HG02981 (cell line): ENCODE measurements at regions not wholly inside any gene's neighbourhood (a gene's known extent, or its start where the extent isn't known, plus 50 kb on each side); places are given as distances from the start of the nearest gene placed in this dataset.
"Not testable (repeated sequence)": the region's sequence is repeated elsewhere in the genome, so short reads cannot be mapped to it uniquely, and the experiment has no call there.

Source experiments
- ATAC-seq: cut with Tn5 transposase; IDR thresholded peaks from one replicate; pipeline ENCODE4 v1.9.1; 2021; ENCODE audit warnings: mild to moderate bottlenecking, moderate library complexity; ENCODE audit not compliant: unreplicated experiment

GRCh38 chrX:139475432-139475831 lies 55.1 kb upstream of the F9 start:
- ATAC-seq = no peak

- ATAC-seq = not testable (repeated sequence)
Observed at GRCh38 chrX:139461945-139462344, 68.6 kb upstream of the F9 start.

GRCh38 chrX:139454743-139455142 lies 75.8 kb upstream of the F9 start:
- ATAC-seq = no peak

DNA sequence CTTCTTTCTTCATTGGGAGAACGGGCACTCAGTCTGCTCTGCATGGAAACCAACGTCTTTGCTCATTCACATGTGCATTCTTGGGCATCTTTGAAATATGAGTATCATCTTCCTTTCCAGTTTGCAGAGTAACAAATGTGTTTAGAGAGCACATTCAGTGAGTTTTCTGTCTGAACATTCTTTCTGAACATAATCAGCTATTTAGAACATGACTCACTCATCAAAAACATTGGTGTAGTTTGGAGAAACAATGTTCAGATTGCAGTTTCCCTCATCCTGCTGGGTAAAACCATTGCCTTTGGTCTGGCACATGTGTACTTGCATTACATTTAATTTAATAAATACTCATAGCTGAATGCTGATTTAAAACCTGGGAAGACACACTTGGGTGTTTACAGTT lies 81.5 kb upstream of the F9 start:
- no peak for ATAC-seq

DNA sequence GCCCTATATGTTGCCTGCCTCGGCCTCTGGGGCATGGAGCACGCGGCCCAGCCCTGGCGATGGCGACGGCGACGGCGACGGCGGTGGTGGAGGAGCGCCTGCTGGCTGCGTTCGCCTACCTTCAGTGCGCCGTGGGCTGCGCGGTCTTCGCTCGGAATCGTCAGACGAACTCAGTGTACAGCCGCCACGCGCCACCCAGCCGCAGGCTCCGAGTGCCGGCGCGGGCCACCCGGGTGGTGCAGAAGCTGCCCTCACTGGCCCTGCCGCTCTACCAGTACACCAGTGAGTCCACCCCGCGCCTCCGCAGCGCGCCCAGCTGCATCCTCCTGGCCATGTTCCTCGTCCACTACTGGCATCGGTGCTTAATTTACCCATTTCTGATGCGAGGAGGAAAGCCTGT lies 83.7 kb upstream of the F9 start:
- no peak for ATAC-seq

- ATAC-seq = no peak
Observed at GRCh38 chrX:139429913-139430312, 100.6 kb upstream of the F9 start.

DNA sequence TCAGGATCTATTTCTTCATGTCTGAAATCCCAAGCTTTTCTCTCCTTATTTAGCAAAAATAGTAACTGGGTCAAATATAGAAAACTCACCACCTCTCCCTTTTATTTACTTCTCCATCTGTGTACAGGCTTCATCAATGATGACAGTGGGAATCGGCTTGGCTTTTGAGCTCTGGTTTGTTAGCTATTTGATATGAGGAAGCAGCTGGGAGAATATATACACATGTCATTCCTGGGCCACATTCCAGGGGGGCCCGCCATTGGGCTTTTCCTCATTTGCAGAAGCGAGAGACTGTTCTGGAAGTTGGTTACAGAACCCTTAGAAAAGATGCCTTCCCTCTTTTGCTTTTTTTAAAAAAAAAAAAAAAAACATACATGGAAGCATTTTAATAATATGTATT lies 107.4 kb upstream of the F9 start:
- ATAC-seq = no peak

GRCh38 chrX:139398258-139398657 lies 132.3 kb upstream of the F9 start:
- ATAC-seq = not testable (repeated sequence)

- no peak for ATAC-seq
Observed at GRCh38 chrX:139388254-139388653, 142.3 kb upstream of the F9 start.

- ATAC-seq = no peak
Observed at GRCh38 chrX:139382529-139382928, 148.0 kb upstream of the F9 start.

- not testable (repeated sequence) for ATAC-seq
Observed at GRCh38 chrX:139376547-139376946, 154.0 kb upstream of the F9 start.

DNA sequence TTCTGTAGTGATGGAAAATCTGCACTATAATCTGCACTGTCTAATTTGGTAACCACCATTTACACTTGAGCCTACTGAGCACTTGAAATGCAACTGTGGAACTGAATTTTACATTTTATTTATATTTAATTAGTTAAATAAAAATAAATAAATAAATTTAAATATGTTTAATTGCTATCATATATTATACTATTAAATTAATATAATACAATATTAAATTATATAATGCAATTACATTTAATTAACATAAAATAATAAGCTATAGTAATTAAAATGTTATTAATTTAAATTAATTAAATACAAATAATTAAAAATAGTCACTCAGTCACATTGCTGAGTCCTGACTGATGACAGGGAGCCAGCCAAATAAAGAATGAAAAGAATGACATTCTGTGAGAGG lies 170.2 kb upstream of the F9 start:
- ATAC-seq = no peak

DNA sequence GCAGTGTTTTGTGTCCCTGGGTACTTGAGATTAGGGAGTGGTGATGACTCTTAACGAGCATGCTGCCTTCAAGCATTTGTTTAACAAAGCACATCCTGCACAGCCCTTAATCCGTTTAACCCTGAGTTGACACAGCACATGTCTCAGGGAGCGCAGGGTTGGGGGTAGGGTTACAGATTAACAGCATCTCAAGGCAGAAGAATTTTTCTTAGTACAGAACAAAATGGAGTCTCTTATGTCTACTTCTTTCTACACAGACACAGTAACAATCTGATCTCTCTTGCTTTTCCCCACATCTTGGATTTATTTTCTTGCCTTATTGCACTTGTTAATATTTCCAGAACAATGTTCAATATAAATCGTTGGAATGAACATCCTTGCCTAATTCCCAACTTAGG lies 187.9 kb upstream of the F9 start:
- ATAC-seq = not testable (repeated sequence)

DNA sequence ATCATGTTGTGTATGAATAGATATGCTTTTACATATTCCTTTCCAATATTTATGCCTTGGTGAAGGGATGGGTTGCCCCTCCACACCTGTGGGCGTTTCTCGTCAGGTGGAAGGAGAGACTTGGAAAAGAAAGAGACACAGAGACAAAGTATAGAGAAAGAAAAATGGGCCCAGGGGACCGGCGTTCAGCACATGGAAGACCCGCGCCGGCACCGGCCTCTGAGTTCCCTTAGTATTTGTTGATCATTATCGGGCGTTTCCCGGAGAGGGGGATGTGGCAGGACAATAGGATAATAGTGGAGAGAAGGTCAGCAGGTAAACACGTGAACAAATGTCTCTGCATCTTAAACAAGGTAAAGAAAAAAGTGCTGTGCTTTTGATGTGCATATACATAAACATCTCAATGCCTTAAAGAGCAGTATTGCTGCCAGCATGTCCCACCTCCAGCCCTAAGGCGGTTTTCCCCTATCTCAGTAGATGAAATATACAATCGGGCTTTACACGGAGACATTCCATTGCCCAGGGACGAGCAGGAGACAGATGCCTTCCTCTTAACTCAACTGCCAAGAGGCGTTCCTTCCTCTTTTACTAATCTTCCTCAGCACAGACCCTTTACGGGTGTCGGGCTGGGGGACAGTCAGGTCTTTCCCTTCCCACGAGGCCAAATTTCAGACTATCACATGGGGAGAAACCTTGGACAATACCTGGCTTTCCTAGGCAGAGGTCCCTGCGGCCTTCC lies 188.5 kb upstream of the F9 start:
- not testable (repeated sequence) for ATAC-seq

GRCh38 chrX:139332441-139332840 lies 198.1 kb upstream of the F9 start:
- no peak for ATAC-seq

- no peak for ATAC-seq
Observed at GRCh38 chrX:139327355-139327754, 203.2 kb upstream of the F9 start.

DNA sequence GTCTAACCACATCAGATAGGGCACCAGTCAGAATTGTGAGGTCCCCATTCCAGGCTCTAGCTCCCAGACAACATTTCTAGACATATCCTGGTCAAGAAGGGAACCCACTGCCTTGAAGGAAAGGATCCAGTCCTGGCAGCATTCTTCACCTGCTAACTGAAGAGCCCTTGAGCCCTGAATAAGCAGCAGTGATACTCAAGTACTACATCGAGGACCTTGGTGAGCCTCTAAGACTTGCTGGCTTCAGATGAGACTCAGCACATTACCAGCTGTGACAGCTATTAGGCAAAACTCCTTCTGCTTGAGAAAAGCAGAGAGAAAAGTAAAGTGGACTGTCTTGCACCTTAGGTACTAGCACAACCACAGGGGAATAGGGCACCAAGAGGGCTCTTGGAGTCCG lies 205.8 kb upstream of the F9 start:
- no peak for ATAC-seq

GRCh38 chrX:139320661-139321354 lies 209.7 kb upstream of the F9 start:
- ATAC-seq = not testable (repeated sequence)

- not testable (repeated sequence) for ATAC-seq
Observed at GRCh38 chrX:139306675-139307074, 223.9 kb upstream of the F9 start.

DNA sequence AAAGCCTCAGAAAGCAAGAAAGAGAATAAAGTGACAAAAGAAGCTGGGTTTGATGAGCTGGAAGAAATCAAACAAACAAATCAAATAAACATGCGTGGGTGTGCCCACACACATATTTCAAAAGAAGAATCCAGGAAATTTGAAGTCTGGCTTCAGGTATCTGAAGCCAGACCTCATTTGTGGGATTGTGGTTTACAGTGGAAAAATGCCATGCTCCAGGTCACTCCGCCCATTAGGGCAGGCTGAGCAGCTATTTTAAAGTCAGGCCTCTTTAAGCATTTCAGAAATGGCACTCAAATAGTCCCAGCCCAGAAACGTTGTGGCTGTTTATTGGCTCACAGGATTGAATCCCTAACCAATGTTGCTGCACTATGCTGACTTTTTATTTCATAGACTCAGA lies 226.1 kb upstream of the F9 start:
- ATAC-seq = no peak

DNA sequence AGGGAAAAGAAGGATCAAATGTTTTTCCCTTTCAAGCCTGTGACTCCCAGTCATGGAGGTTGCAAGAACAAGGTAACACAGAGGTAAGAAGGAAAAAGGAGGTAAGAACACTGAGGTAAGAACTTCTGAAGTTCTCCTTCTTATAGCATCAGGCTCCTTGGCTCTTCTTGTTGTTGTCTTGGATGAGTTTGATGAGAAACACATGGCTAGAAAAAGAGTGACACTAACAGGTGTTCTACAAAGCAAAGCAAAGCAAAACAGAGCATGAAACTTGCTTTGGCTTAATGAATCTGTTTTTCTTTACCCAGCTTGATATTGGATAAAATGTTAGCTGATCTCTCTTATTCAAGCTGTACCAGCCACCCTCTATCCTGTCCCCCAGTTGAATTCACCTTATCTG lies 231.2 kb upstream of the F9 start:
- no peak for ATAC-seq

DNA sequence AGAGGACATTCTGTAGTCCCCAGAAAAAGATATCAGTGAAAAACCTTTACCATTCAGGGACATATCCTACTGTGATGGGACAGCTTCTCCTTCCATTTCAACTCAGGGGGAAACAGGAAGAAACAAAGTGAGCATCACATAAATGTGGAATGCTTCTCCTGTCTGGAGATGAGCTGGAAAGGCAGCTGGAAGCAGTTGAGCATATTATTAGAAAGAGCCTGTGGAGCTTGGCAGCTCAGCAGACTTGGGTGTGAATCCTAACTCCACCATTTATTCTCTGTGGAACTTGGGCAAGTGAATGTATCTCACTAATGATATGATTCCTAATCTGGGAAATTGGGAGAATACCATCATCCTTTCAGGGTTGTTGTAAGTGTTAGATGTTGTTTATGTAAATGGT lies 232.1 kb upstream of the F9 start:
- ATAC-seq = no peak

DNA sequence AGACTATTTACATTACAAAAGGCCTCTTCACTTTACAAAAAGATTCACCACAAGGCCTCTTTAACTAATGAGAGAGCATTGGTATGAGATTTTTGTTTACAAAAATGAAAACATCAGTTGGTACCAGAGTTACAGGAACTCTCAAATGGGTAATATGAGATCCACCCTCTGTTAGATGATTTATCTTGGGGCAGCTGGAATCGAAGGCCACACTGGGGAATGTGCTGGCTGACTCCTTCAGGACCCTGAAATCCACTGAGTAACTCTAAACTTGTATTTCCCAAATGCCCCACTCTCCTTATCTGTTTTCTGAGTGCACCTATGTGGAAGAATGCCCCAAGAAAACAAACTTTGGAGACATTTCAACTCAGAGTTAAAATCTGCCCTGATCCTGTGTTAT lies 232.9 kb upstream of the F9 start:
- ATAC-seq = no peak
